Progenitor cell of endocrine pancreas (in vitro differentiated cells): ENCODE measurements at regions not wholly inside any gene's neighbourhood (a gene's known extent, or its start where the extent isn't known, plus 50 kb on each side); places are given as distances from the start of the nearest gene placed in this dataset.
"Not testable (repeated sequence)": the region's sequence is repeated elsewhere in the genome, so short reads cannot be mapped to it uniquely, and the experiment has no call there.

ENCODE experiments used
- DNase-seq: peaks from one replicate; pipeline ENCODE4 v3.0.0; 2021; ENCODE audit warnings: low spot score; ENCODE audit not compliant: unreplicated experiment
- H3K27ac Mint-ChIP-seq: 2 replicates; pipeline ENCODE4 v1.8.0; 2021; ENCODE audit warnings: mild to moderate bottlenecking, moderate library complexity, mixed read lengths
- H3K27me3 Mint-ChIP-seq: 2 replicates; pipeline ENCODE4 v1.8.0; 2021; ENCODE audit warnings: mixed read lengths
- H3K36me3 Mint-ChIP-seq: 2 replicates; pipeline ENCODE4 v1.8.0; 2022; ENCODE audit warnings: mixed read lengths; ENCODE audit not compliant: insufficient read depth
- H3K4me1 Mint-ChIP-seq: 2 replicates; pipeline ENCODE4 v1.8.0; 2021; ENCODE audit warnings: low read depth, mixed read lengths
- H3K4me3 Mint-ChIP-seq: 2 replicates; pipeline ENCODE4 v1.8.0; 2021; ENCODE audit warnings: low read depth, mild to moderate bottlenecking, moderate library complexity, mixed read lengths
- H3K9me3 Mint-ChIP-seq: 2 replicates; pipeline ENCODE4 v1.8.0; 2021; ENCODE audit warnings: low read depth, mixed read lengths
- CTCF ChIP-seq: fragments of 200-600 bp; sonication (generic); IDR thresholded peaks from one replicate; pipeline ENCODE4 v1.5.0; 2021; ENCODE audit warnings: antibody characterized with exemption, mild to moderate bottlenecking; ENCODE audit not compliant: unreplicated experiment

GRCh38 chr7:132001146-132001545 is 444.7 kb upstream of the PODXL start:
- H3K4me3 Mint-ChIP-seq = no peak overlapping the region
- H3K4me1 Mint-ChIP-seq = no peaks in the 10 kb centered on the region
- H3K27me3 Mint-ChIP-seq = no peaks in the 10 kb centered on the region
- H3K9me3 Mint-ChIP-seq = no peaks in the 10 kb centered on the region
- no peak overlapping the region for H3K27ac Mint-ChIP-seq
- H3K36me3 Mint-ChIP-seq = no peaks in the 10 kb centered on the region
- no peak for DNase-seq
- TF ChIP-seq CTCF = no peak

GRCh38 chr7:131999193-131999592 is 442.8 kb upstream of the PODXL start:
- H3K27me3 Mint-ChIP-seq = no peaks in the 10 kb centered on the region
- no peaks in the 10 kb centered on the region for H3K9me3 Mint-ChIP-seq
- no peaks in the 10 kb centered on the region for H3K4me1 Mint-ChIP-seq
- no peak overlapping the region for H3K4me3 Mint-ChIP-seq
- no peak for DNase-seq
- H3K36me3 Mint-ChIP-seq = no peaks in the 10 kb centered on the region
- no peak for TF ChIP-seq CTCF
- no peak overlapping the region for H3K27ac Mint-ChIP-seq

- Mint-ChIP-seq H3K4me3 (no peak overlapping the region), H3K36me3 (no peaks in the 10 kb centered on the region), H3K27me3 (no peaks in the 10 kb centered on the region), H3K27ac (no peak overlapping the region), H3K9me3 (no peaks in the 10 kb centered on the region), H3K4me1 (no peaks in the 10 kb centered on the region)
- TF ChIP-seq CTCF = no peak
- DNase-seq = no peak
Observed at GRCh38 chr7:131995324-131995723, 438.9 kb upstream of the PODXL start.

- H3K27ac Mint-ChIP-seq, H3K27me3 Mint-ChIP-seq, DNase-seq, H3K4me1 Mint-ChIP-seq, H3K36me3 Mint-ChIP-seq, H3K4me3 Mint-ChIP-seq, H3K9me3 Mint-ChIP-seq: not testable (repeated sequence)
Observed at GRCh38 chr7:131981069-131981468, 424.6 kb upstream of the PODXL start.

- not testable (repeated sequence) for H3K4me3 Mint-ChIP-seq, H3K9me3 Mint-ChIP-seq, H3K27me3 Mint-ChIP-seq, H3K4me1 Mint-ChIP-seq, H3K36me3 Mint-ChIP-seq, H3K27ac Mint-ChIP-seq, DNase-seq
Observed at GRCh38 chr7:131978118-131978517, 421.7 kb upstream of the PODXL start.

- no peaks in the 10 kb centered on the region for H3K4me1 Mint-ChIP-seq
- peaks cover under 1% of the 10 kb centered on the region for H3K9me3 Mint-ChIP-seq
- H3K27me3 Mint-ChIP-seq = peaks cover 1% of the 10 kb centered on the region
- no peak for TF ChIP-seq CTCF
- H3K36me3 Mint-ChIP-seq = no peaks in the 10 kb centered on the region
- H3K4me3 Mint-ChIP-seq = no peak overlapping the region
- H3K27ac Mint-ChIP-seq = no peak overlapping the region
- DNase-seq = no peak
Observed at GRCh38 chr7:131976411-131976810, 420.0 kb upstream of the PODXL start.

- no peak overlapping the region for H3K27ac Mint-ChIP-seq
Observed at GRCh38 chr7:131974671-131975070, 418.2 kb upstream of the PODXL start.

More at GRCh38 chr7:131974671-131975070, 418.2 kb upstream of the PODXL start:
- H3K4me1 Mint-ChIP-seq = no peaks in the 10 kb centered on the region
- no peak for TF ChIP-seq CTCF
- H3K4me3 Mint-ChIP-seq = no peak overlapping the region
- peaks cover 2% of the 10 kb centered on the region for H3K27me3 Mint-ChIP-seq
- H3K36me3 Mint-ChIP-seq = no peaks in the 10 kb centered on the region
- DNase-seq = no peak
- H3K9me3 Mint-ChIP-seq = no peaks in the 10 kb centered on the region
